ENCODE measurements at regions not wholly inside any gene's neighbourhood (a gene's known extent, or its start where the extent isn't known, plus 50 kb on each side); places are given as distances from the start of the nearest gene placed in this dataset.
A peak's percentile ranks its signal among the peaks of the same experiment; 100 is the strongest.
"Not testable (repeated sequence)": the region's sequence is repeated elsewhere in the genome, so short reads cannot be mapped to it uniquely, and the experiment has no call there.

GRCh38 chr2:43144263-43144662, 82.1 kb downstream of the ZFP36L2 start:
- Histone ChIP-seq H3K4me3 (no peak overlapping the region), H3K4me1 (ENCODE audit: low read depth) (no peaks in the 10 kb centered on the region), H3K36me3 (ENCODE audit: low read depth) (no peaks in the 10 kb centered on the region), H3K9me3 (no peaks in the 10 kb centered on the region)
- ATAC-seq (no peak), DNase-seq (no peak)
- intact Hi-C loops (cut with DNase I, micrococcal nuclease) = no loop called here
- no peak for TF ChIP-seq CTCF (IDR thresholded peaks at IDR 0.05)

GRCh38 chr2:43143756-43144155, 82.7 kb downstream of the ZFP36L2 start:
- H3K36me3 ChIP-seq (ENCODE audit: low read depth) = no peaks in the 10 kb centered on the region
- intact Hi-C loops (cut with DNase I, micrococcal nuclease) = no loop called here
- ATAC-seq (no peak), DNase-seq (peak in 1 of 3 donors; percentile 3)
- H3K4me3 ChIP-seq = no peak overlapping the region
- H3K9me3 ChIP-seq = no peaks in the 10 kb centered on the region
- no peaks in the 10 kb centered on the region for H3K4me1 ChIP-seq (ENCODE audit: low read depth)
- no peak for TF ChIP-seq CTCF (IDR thresholded peaks at IDR 0.05)

GRCh38 chr2:43142921-43143438, 83.4 kb downstream of the ZFP36L2 start:
- TF ChIP-seq CTCF (IDR thresholded peaks at IDR 0.05) = no peak
- Histone ChIP-seq H3K4me3 (no peak overlapping the region), H3K4me1 (ENCODE audit: low read depth) (peaks cover 3% of the 10 kb centered on the region), H3K9me3 (no peaks in the 10 kb centered on the region), H3K36me3 (ENCODE audit: low read depth) (no peaks in the 10 kb centered on the region)
- intact Hi-C loops (cut with DNase I, micrococcal nuclease) = no loop called here
- DNase-seq (peak in 2 of 3 donors; percentile 11 to 28), ATAC-seq (peak; percentile 49)

- DNase-seq = peak in 1 of 3 donors; percentile 8
- H3K4me3 ChIP-seq; H3K9me3 ChIP-seq; ATAC-seq; intact Hi-C loops (cut with DNase I, micrococcal nuclease); H3K36me3 ChIP-seq (ENCODE audit: low read depth): not testable (repeated sequence)
- peaks cover 11% of the 10 kb centered on the region for H3K4me1 ChIP-seq (ENCODE audit: low read depth)
Observed at GRCh38 chr2:43141636-43142151, 84.7 kb downstream of the ZFP36L2 start.

GRCh38 chr2:43139996-43140621, 86.3 kb downstream of the ZFP36L2 start:
- ATAC-seq (peak; percentile 15), DNase-seq (peak; percentile 11 to 58 (median 29))
- Histone ChIP-seq H3K9me3 (no peaks in the 10 kb centered on the region), H3K4me3 (no peak overlapping the region), H3K4me1 (ENCODE audit: low read depth) (peaks cover 16% of the 10 kb centered on the region), H3K36me3 (ENCODE audit: low read depth) (no peaks in the 10 kb centered on the region)
- TF ChIP-seq CTCF (IDR thresholded peaks at IDR 0.05) = no peak
- intact Hi-C loops (cut with DNase I, micrococcal nuclease) = no loop called here

GRCh38 chr2:43139501-43139900, 86.9 kb downstream of the ZFP36L2 start:
- Histone ChIP-seq H3K4me3 (no peak overlapping the region), H3K36me3 (ENCODE audit: low read depth) (no peaks in the 10 kb centered on the region), H3K4me1 (ENCODE audit: low read depth) (peaks cover 18% of the 10 kb centered on the region), H3K9me3 (no peaks in the 10 kb centered on the region)
- intact Hi-C loops (cut with DNase I, micrococcal nuclease) = no loop called here
- ATAC-seq (no peak), DNase-seq (peak in 2 of 3 donors; percentile 11 to 14)
- no peak for TF ChIP-seq CTCF (IDR thresholded peaks at IDR 0.05)
